ENCODE measurements at regions not wholly inside any gene's neighbourhood (a gene's known extent, or its start where the extent isn't known, plus 50 kb on each side); places are given as distances from the start of the nearest gene placed in this dataset.

DNA sequence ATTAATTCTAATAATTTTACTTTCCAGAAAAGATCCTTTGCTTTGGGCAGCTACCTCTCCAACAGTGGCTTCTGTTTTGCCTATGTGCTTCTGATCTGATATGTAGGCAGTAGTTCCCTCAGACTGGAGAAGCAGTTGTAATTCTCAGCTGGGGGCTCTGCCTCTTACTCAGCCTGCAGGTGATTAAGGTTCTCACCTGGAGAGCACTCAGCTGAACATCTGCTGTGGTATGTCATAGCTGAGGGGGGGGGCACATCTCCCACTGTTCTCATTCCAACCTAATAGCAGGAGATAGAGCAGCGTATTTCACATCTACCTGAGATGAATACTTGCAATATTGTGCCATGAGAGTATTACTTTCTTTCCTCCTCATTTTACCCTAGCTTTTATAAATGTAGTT, 511.9 kb upstream of the CDH8 start:
- Histone ChIP-seq H3K4me1 (no peaks in the 10 kb centered on the region), H3K9me3 (peaks cover 0 to 11% (median 0%) of the 10 kb centered on the region in 12 donors), H3K4me3 (no peak overlapping the region), H3K27me3 (no peaks in the 10 kb centered on the region), H3K36me3 (no peaks in the 10 kb centered on the region), H3K27ac (no peak overlapping the region)
- DNase-seq (no peak), ATAC-seq (no peak)
- 87 to 92% (median 90%) methylated on average over 1 of the region's 1 CpG for WGBS, 4 donors
- TF ChIP-seq, protein P1, sequence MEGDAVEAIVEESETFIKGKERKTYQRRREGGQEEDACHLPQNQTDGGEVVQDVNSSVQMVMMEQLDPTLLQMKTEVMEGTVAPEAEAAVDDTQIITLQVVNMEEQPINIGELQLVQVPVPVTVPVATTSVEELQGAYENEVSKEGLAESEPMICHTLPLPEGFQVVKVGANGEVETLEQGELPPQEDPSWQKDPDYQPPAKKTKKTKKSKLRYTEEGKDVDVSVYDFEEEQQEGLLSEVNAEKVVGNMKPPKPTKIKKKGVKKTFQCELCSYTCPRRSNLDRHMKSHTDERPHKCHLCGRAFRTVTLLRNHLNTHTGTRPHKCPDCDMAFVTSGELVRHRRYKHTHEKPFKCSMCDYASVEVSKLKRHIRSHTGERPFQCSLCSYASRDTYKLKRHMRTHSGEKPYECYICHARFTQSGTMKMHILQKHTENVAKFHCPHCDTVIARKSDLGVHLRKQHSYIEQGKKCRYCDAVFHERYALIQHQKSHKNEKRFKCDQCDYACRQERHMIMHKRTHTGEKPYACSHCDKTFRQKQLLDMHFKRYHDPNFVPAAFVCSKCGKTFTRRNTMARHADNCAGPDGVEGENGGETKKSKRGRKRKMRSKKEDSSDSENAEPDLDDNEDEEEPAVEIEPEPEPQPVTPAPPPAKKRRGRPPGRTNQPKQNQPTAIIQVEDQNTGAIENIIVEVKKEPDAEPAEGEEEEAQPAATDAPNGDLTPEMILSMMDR (IDR thresholded peaks at IDR 0.05): no peak
- no peak for TF ChIP-seq POLR2A (IDR thresholded peaks at IDR 0.05)
- intact Hi-C loops (cut with DNase I): no loop called here

DNA sequence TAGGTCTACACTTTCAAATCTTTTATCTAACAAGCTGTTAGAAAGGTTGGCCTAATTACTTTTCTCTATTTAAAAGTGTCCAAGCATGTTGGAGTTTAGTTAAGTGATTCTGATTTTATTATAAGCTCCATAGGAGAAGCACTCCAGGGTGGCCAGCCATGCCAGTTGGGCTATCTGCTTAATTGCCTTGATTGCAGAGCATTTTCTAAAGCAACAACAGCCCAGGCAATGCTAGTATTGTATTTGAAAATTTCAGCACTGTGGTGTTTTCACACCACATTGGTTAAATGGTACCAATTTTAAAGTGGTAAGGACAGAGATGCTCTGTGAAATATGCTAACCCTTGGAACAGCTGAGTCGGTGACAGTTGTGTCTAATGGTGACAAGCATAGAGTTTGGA, 510.5 kb upstream of the CDH8 start:
- intact Hi-C loops (cut with DNase I): no loop called here
- Histone ChIP-seq H3K27ac (no peak overlapping the region), H3K4me3 (no peak overlapping the region), H3K4me1 (no peaks in the 10 kb centered on the region), H3K27me3 (no peaks in the 10 kb centered on the region), H3K36me3 (no peaks in the 10 kb centered on the region), H3K9me3 (peaks cover 0 to 4% (median 0%) of the 10 kb centered on the region in 12 donors)
- no peak for TF ChIP-seq POLR2A (IDR thresholded peaks at IDR 0.05)
- TF ChIP-seq, protein P1 (IDR thresholded peaks at IDR 0.05): no peak
- 85 to 95% (median 90%) methylated on average over 1 of the region's 1 CpG for WGBS, 4 donors
- ATAC-seq: no peak
- DNase-seq: no peak

GRCh38 chr16:62545039-62545438, 508.8 kb upstream of the CDH8 start:
- intact Hi-C loops (cut with DNase I): no loop called here
- DNase-seq (no peak), ATAC-seq (no peak)
- TF ChIP-seq POLR2A (IDR thresholded peaks at IDR 0.05): no peak
- Histone ChIP-seq H3K27ac (no peak overlapping the region), H3K36me3 (no peaks in the 10 kb centered on the region), H3K4me3 (no peak overlapping the region), H3K27me3 (no peaks in the 10 kb centered on the region), H3K4me1 (no peaks in the 10 kb centered on the region), H3K9me3 (no peaks in the 10 kb centered on the region)

DNA sequence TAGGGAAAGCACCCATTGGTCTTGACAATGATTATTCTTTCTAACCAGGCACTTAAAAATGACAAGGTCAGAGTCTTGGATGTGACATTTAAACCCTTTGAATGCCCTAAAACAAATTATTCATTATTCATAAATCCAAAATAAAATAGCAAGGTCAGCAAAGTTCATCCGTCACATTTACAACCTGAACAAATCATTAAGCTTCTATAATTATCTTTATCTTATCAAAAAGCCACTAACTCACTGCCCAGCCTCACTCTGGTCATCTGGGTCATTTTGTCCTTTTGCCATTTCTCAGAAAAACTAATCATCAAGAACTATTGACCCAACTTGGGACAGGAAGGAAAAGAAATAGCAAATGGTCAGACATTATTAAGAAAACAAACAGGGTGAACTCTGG, 507.3 kb upstream of the CDH8 start:
- Histone ChIP-seq H3K27me3 (no peaks in the 10 kb centered on the region), H3K9me3 (no peaks in the 10 kb centered on the region), H3K27ac (no peak overlapping the region), H3K36me3 (no peaks in the 10 kb centered on the region), H3K4me1 (no peaks in the 10 kb centered on the region), H3K4me3 (no peak overlapping the region)
- 24 to 38% (median 32%) methylated on average over 1 of the region's 1 CpG for WGBS, 4 donors
- DNase-seq (no peak), ATAC-seq (no peak)
- TF ChIP-seq, protein P1 (IDR thresholded peaks at IDR 0.05): no peak
- intact Hi-C loops (cut with DNase I): no loop called here

- DNase-seq (no peak), ATAC-seq (no peak)
- Histone ChIP-seq H3K4me1 (no peaks in the 10 kb centered on the region), H3K27ac (no peak overlapping the region), H3K27me3 (no peaks in the 10 kb centered on the region), H3K36me3 (no peaks in the 10 kb centered on the region), H3K4me3 (no peak overlapping the region), H3K9me3 (no peaks in the 10 kb centered on the region)
- intact Hi-C loops (cut with DNase I): no loop called here
- 72 to 78% (median 74%) methylated on average over 1 of the region's 1 CpG for WGBS, 4 donors
- TF ChIP-seq, protein P1 (IDR thresholded peaks at IDR 0.05): no peak
Observed at GRCh38 chr16:62539657-62540056, 503.4 kb upstream of the CDH8 start.
